ENCODE measurements at regions not wholly inside any gene's neighbourhood (a gene's known extent, or its start where the extent isn't known, plus 50 kb on each side); places are given as distances from the start of the nearest gene placed in this dataset.

GRCh38 chr7:46929359-46929758 lies 652.6 kb downstream of the TNS3 start:
- POLR2A ChIA-PET, result no interaction called here
- no peak for TF ChIP-seq ZNF384 (IDR thresholded peaks at IDR 0.05)
- TF ChIP-seq ELF4 (IDR thresholded peaks at IDR 0.05), result no peak
- no peak for TF ChIP-seq L3MBTL2 (conservative IDR thresholded peaks at IDR 0.05)
- no peak for TF ChIP-seq SP1 (IDR thresholded peaks at IDR 0.05)
- TF ChIP-seq NFRKB (IDR thresholded peaks at IDR 0.05), result no peak
- no peak for TF ChIP-seq TARDBP (IDR thresholded peaks at IDR 0.05)
- no peak for TF ChIP-seq LEF1 (IDR thresholded peaks at IDR 0.05; ENCODE audit: borderline replicate concordance)
- TF ChIP-seq FOXA1 (IDR thresholded peaks at IDR 0.05), result no peak
- TF ChIP-seq HDGF (IDR thresholded peaks at IDR 0.05; ENCODE audit: borderline replicate concordance), result no peak
- no peak for TF ChIP-seq FOXM1 (IDR thresholded peaks at IDR 0.05; ENCODE audit: borderline replicate concordance)
- TF ChIP-seq SUZ12 (IDR thresholded peaks at IDR 0.05), result no peak
- TF ChIP-seq BHLHE40 (IDR thresholded peaks at IDR 0.05; ENCODE audit: borderline replicate concordance), result no peak
- no peak for TF ChIP-seq ARNT (IDR thresholded peaks at IDR 0.05)
- no peak for TF ChIP-seq CTBP1 (IDR thresholded peaks at IDR 0.05; ENCODE audit: borderline replicate concordance)
- no peak for TF ChIP-seq FOXK2 (IDR thresholded peaks at IDR 0.05)
- no peak for TF ChIP-seq PKNOX1 (IDR thresholded peaks at IDR 0.05)
- DNase-seq (ENCODE audit: extremely low spot score), result no peak
- CTCF ChIA-PET, result no interaction called here

- ChIA-PET POLR2A (interaction anchor here (0.6 kb wide), 1 partner anchor 11 kb away, joined by 4 read pairs; no protein-coding TSS in a partner anchor), CTCF (no interaction called here)
- DNase-seq (ENCODE audit: extremely low spot score), result no peak
- TF ChIP-seq HDGF (IDR thresholded peaks at IDR 0.05; ENCODE audit: borderline replicate concordance) (no peak), NFRKB (IDR thresholded peaks at IDR 0.05) (no peak), FOXM1 (IDR thresholded peaks at IDR 0.05; ENCODE audit: borderline replicate concordance) (no peak), TARDBP (IDR thresholded peaks at IDR 0.05) (no peak), SUZ12 (IDR thresholded peaks at IDR 0.05) (no peak), ZNF384 (IDR thresholded peaks at IDR 0.05) (no peak), FOXA1 (IDR thresholded peaks at IDR 0.05) (no peak), SP1 (IDR thresholded peaks at IDR 0.05) (no peak), BHLHE40 (IDR thresholded peaks at IDR 0.05; ENCODE audit: borderline replicate concordance) (no peak), L3MBTL2 (conservative IDR thresholded peaks at IDR 0.05) (no peak)
Observed at GRCh38 chr7:46928719-46929118, 653.2 kb downstream of the TNS3 start.

- ChIA-PET CTCF (no interaction called here), POLR2A (no interaction called here)
- DNase-seq (ENCODE audit: extremely low spot score), result no peak
- TF ChIP-seq LEF1 (IDR thresholded peaks at IDR 0.05; ENCODE audit: borderline replicate concordance), result no peak
- no peak for TF ChIP-seq ELF4 (IDR thresholded peaks at IDR 0.05)
Observed at GRCh38 chr7:46927131-46927810, 654.6 kb downstream of the TNS3 start.

GRCh38 chr7:46916581-46916980 lies 665.3 kb downstream of the TNS3 start:
- DNase-seq (ENCODE audit: extremely low spot score), result no peak
- no peak for TF ChIP-seq SUZ12 (IDR thresholded peaks at IDR 0.05)
- TF ChIP-seq TARDBP (IDR thresholded peaks at IDR 0.05), result no peak
- TF ChIP-seq ZNF384 (IDR thresholded peaks at IDR 0.05), result no peak
- no peak for TF ChIP-seq SP1 (IDR thresholded peaks at IDR 0.05)
- no peak for TF ChIP-seq HDGF (IDR thresholded peaks at IDR 0.05; ENCODE audit: borderline replicate concordance)
- TF ChIP-seq LEF1 (IDR thresholded peaks at IDR 0.05; ENCODE audit: borderline replicate concordance), result no peak
- TF ChIP-seq BHLHE40 (IDR thresholded peaks at IDR 0.05; ENCODE audit: borderline replicate concordance), result no peak
- no peak for TF ChIP-seq FOXA1 (IDR thresholded peaks at IDR 0.05)
- no peak for TF ChIP-seq ARNT (IDR thresholded peaks at IDR 0.05)
- TF ChIP-seq L3MBTL2 (conservative IDR thresholded peaks at IDR 0.05), result no peak
- no peak for TF ChIP-seq CTBP1 (IDR thresholded peaks at IDR 0.05; ENCODE audit: borderline replicate concordance)
- no peak for TF ChIP-seq NFRKB (IDR thresholded peaks at IDR 0.05)
- no peak for TF ChIP-seq FOXM1 (IDR thresholded peaks at IDR 0.05; ENCODE audit: borderline replicate concordance)
- TF ChIP-seq PKNOX1 (IDR thresholded peaks at IDR 0.05), result no peak
- TF ChIP-seq ELF4 (IDR thresholded peaks at IDR 0.05), result no peak
- no peak for TF ChIP-seq FOXK2 (IDR thresholded peaks at IDR 0.05)
- ChIA-PET POLR2A (no interaction called here), CTCF (no interaction called here)

GRCh38 chr7:46912692-46913091 lies 669.2 kb downstream of the TNS3 start:
- no peak for DNase-seq (ENCODE audit: extremely low spot score)
- ChIA-PET POLR2A (no interaction called here), CTCF (no interaction called here)
- TF ChIP-seq ARNT (IDR thresholded peaks at IDR 0.05), result no peak
- no peak for TF ChIP-seq FOXK2 (IDR thresholded peaks at IDR 0.05)
- TF ChIP-seq ELF4 (IDR thresholded peaks at IDR 0.05), result no peak
- TF ChIP-seq SP1 (IDR thresholded peaks at IDR 0.05), result no peak
- TF ChIP-seq HDGF (IDR thresholded peaks at IDR 0.05; ENCODE audit: borderline replicate concordance), result no peak
- no peak for TF ChIP-seq BHLHE40 (IDR thresholded peaks at IDR 0.05; ENCODE audit: borderline replicate concordance)
- TF ChIP-seq SUZ12 (IDR thresholded peaks at IDR 0.05), result no peak
- no peak for TF ChIP-seq FOXM1 (IDR thresholded peaks at IDR 0.05; ENCODE audit: borderline replicate concordance)
- TF ChIP-seq LEF1 (IDR thresholded peaks at IDR 0.05; ENCODE audit: borderline replicate concordance), result no peak
- no peak for TF ChIP-seq CTBP1 (IDR thresholded peaks at IDR 0.05; ENCODE audit: borderline replicate concordance)
- TF ChIP-seq PKNOX1 (IDR thresholded peaks at IDR 0.05), result no peak
- no peak for TF ChIP-seq NFRKB (IDR thresholded peaks at IDR 0.05)

- DNase-seq (ENCODE audit: extremely low spot score), result no peak
- TF ChIP-seq SP1 (IDR thresholded peaks at IDR 0.05) (no peak), HDGF (IDR thresholded peaks at IDR 0.05; ENCODE audit: borderline replicate concordance) (no peak), ZNF384 (IDR thresholded peaks at IDR 0.05) (no peak), BHLHE40 (IDR thresholded peaks at IDR 0.05; ENCODE audit: borderline replicate concordance) (no peak), PKNOX1 (IDR thresholded peaks at IDR 0.05) (no peak), FOXK2 (IDR thresholded peaks at IDR 0.05) (no peak), LEF1 (IDR thresholded peaks at IDR 0.05; ENCODE audit: borderline replicate concordance) (no peak), L3MBTL2 (conservative IDR thresholded peaks at IDR 0.05) (no peak)
- CTCF ChIA-PET, result interaction anchor here (0.7 kb wide), 1 partner anchor 315 kb away, joined by 3 read pairs; no protein-coding TSS in a partner anchor
- POLR2A ChIA-PET, result no interaction called here
Observed at GRCh38 chr7:46909601-46910051, 672.3 kb downstream of the TNS3 start.

Data from HEK293T (cell line).